CD8-positive, alpha-beta memory T cell (primary cell): ENCODE measurements at regions not wholly inside any gene's neighbourhood (a gene's known extent, or its start where the extent isn't known, plus 50 kb on each side); places are given as distances from the start of the nearest gene placed in this dataset.
A peak's percentile ranks its signal among the peaks of the same experiment; 100 is the strongest.
"Not testable (repeated sequence)": the region's sequence is repeated elsewhere in the genome, so short reads cannot be mapped to it uniquely, and the experiment has no call there.

ENCODE experiments used
- CTCF ChIA-PET: fragments of 350-600 bp; sonication (Branson Sonifier 250); formaldehyde crosslinking; loops from one replicate; lab custom pipeline; 2021; ENCODE audit warnings: antibody characterized with exemption; lab: Charles Lee
- POLR2A ChIA-PET: fragments of 350-600 bp; sonication (Branson Sonifier 250); formaldehyde crosslinking; loops from one replicate; lab custom pipeline; 2021; ENCODE audit warnings: antibody characterized with exemption; lab: Charles Lee
- DNase-seq, 5 donors: peaks; one replicate each; pipeline versions ENCODE4 v3.0.0 to v3.0.0-alpha.2; 2020 to 2022; ENCODE audit warnings: mixed read lengths in 1 of 5
- H3K27ac ChIP-seq: one replicate; pipeline ENCODE4 v1.7.0; 2013; ENCODE audit warnings: low read depth, mild to moderate bottlenecking, low read length, moderate library complexity
- H3K27me3 ChIP-seq: 2 replicates; pipeline ENCODE4 v1.7.0; 2013; ENCODE audit warnings: low read length, mild to moderate bottlenecking; ENCODE audit not compliant: insufficient read depth, poor library complexity, severe bottlenecking
- H3K36me3 ChIP-seq: 2 replicates; pipeline ENCODE4 v1.7.0; 2013; ENCODE audit warnings: mild to moderate bottlenecking, low read length, moderate library complexity; ENCODE audit not compliant: insufficient read depth
- H3K4me1 ChIP-seq: 2 replicates; pipeline ENCODE4 v1.7.0; 2013; ENCODE audit warnings: mild to moderate bottlenecking, low read length, moderate library complexity; ENCODE audit not compliant: insufficient read depth
- H3K4me3 ChIP-seq: 2 replicates; pipeline ENCODE4 v1.7.0; 2013; ENCODE audit warnings: mild to moderate bottlenecking, low read length
- H3K9me3 ChIP-seq: 2 replicates; pipeline ENCODE4 v1.7.0; 2013; ENCODE audit warnings: mild to moderate bottlenecking, low read length
- H3K27ac Mint-ChIP-seq, 8 donors: one replicate each; pipeline ENCODE4 v1.8.0; 2020 to 2021; ENCODE audit warnings: mixed read lengths in 8 of 8, mild to moderate bottlenecking in 6 of 8, inconsistent platforms in 3 of 8, moderate library complexity in 3 of 8
- H3K27me3 Mint-ChIP-seq, 2 donors: one replicate each; pipeline ENCODE4 v1.8.0; 2020 to 2021; ENCODE audit warnings: mixed read lengths in 2 of 2, mild to moderate bottlenecking in 1 of 2, moderate library complexity in 1 of 2
- H3K36me3 Mint-ChIP-seq, 3 donors: one replicate each; pipeline ENCODE4 v1.8.0; 2020 to 2021; ENCODE audit warnings: mixed read lengths in 3 of 3, inconsistent platforms in 1 of 3, mild to moderate bottlenecking in 1 of 3
- H3K4me1 Mint-ChIP-seq, 3 donors: one replicate each; pipeline ENCODE4 v1.8.0; 2020 to 2021; ENCODE audit warnings: mixed read lengths in 3 of 3, inconsistent platforms in 1 of 3, mild to moderate bottlenecking in 1 of 3
- H3K4me3 Mint-ChIP-seq, 7 donors: one replicate each; pipeline ENCODE4 v1.8.0; 2020 to 2021; ENCODE audit warnings: mixed read lengths in 7 of 7, mild to moderate bottlenecking in 6 of 7, moderate library complexity in 4 of 7, inconsistent platforms in 2 of 7
- H3K9me3 Mint-ChIP-seq, 5 donors: one replicate each; pipeline ENCODE4 v1.8.0; 2020 to 2022; ENCODE audit warnings: mixed read lengths in 5 of 5, mild to moderate bottlenecking in 3 of 5, moderate library complexity in 2 of 5, inconsistent platforms in 1 of 5

DNA sequence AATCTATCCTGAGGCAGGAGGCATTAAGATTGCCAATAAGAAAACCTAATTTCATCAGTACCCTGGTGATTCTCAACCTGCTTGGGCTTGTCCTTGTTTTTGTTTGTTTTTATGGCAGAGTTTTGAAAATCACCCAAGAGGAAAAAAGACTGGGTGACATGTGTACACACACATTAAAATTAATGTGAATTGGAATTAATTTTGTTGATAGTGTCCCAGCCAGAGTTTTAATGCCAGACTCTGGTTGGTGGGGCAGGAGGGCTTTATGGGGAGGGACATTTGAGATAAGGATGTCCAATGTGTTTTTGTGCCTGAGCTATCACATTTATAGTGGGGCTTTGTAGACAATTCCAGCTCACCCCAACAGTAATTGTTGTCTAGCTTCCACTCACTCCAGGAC, 184.6 kb downstream of the ID4 start:
- H3K36me3 Mint-ChIP-seq: peaks cover 0 to 1% (median 0%) of the 10 kb centered on the region in 3 donors

DNA sequence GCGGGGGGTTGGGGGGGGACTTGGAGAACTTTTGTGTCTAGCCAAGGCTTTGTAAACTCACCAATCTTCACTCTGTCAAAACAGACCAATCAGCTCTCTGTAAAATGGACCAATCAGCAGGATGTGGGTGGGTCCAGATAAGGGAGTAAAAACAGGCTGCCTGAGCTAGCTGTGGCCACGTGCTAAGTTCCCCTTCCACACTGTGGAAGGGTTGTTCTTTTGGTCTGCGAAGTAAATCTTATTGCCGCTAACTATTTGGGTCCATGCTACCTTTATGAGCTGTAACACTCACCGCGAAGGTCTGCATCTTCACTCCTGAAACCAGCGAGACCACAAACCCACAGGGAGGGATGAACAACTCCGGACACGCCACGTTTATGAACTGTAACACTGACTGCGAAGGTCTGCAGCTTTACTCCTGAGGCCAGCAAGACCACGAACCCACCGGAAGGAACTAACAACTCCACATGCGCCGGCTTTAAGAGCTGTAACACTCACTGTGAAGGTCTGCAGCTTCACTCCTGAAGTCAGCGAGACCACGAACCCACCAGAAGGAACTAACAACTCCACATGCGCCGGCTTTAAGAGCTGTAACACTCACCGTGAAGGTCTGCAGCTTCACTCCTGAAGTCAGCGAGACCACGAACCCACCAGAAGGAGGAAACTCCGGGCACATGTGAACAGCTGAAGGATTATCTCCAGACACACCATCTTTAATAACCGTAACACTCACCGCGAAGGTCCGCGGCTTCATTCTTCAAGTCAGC, 186.6 kb downstream of the ID4 start:
- H3K36me3 Mint-ChIP-seq, POLR2A ChIA-PET, H3K27ac ChIP-seq, CTCF ChIA-PET, H3K9me3 ChIP-seq, H3K9me3 Mint-ChIP-seq, H3K36me3 ChIP-seq, H3K27me3 ChIP-seq: not testable (repeated sequence)
- Histone ChIP-seq H3K4me3 (peak overlapping the region; percentile 45), H3K4me1 (peaks cover 10% of the 10 kb centered on the region)
- peak in 1 of 5 donors; percentile 25 for DNase-seq
- H3K27ac Mint-ChIP-seq: peak overlapping the region; percentile 0 to 90 (median 74)
- peaks cover 20 to 27% (median 25%) of the 10 kb centered on the region in 3 donors for H3K4me1 Mint-ChIP-seq
- H3K4me3 Mint-ChIP-seq: peak overlapping the region; percentile 54 to 90 (median 87)
- peaks cover 7 to 21% of the 10 kb centered on the region in 2 donors for H3K27me3 Mint-ChIP-seq

More for the DNA sequence above, 184.6 kb downstream of the ID4 start:
- Histone ChIP-seq H3K36me3 (no peaks in the 10 kb centered on the region), H3K4me3 (no peak overlapping the region), H3K27ac (no peak overlapping the region), H3K27me3 (no peaks in the 10 kb centered on the region), H3K9me3 (no peaks in the 10 kb centered on the region), H3K4me1 (peaks cover 10% of the 10 kb centered on the region)
- POLR2A ChIA-PET: no interaction called here
- no peak for DNase-seq
- H3K4me1 Mint-ChIP-seq: peaks cover 20 to 27% (median 25%) of the 10 kb centered on the region in 3 donors
- no peak overlapping the region for H3K27ac Mint-ChIP-seq
- H3K27me3 Mint-ChIP-seq: peaks cover 1 to 5% of the 10 kb centered on the region in 2 donors
- no peak overlapping the region for H3K4me3 Mint-ChIP-seq
- CTCF ChIA-PET: no interaction called here
- no peaks in the 10 kb centered on the region for H3K9me3 Mint-ChIP-seq

DNA sequence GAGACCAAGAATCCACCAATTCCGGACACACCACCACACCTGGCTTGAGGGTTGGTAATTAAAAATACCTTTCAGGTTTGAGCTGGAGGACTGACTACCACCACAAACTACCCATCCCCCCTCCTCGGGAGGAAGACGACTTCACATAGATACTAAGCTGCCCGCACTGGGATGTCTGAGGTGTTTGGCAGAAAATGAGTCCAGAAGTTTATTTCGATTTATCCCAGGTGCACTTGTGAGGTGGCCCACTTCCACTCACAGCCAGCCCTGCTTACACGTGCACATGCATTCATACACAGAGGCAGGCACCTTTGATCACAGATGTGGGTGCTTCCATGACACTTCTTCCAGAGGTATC, 187.1 kb downstream of the ID4 start:
- peaks cover 10% of the 10 kb centered on the region for H3K4me1 ChIP-seq
- peak overlapping the region in 7 of 8 donors; percentile 0 to 90 (median 83) for H3K27ac Mint-ChIP-seq
- H3K27me3 ChIP-seq: no peaks in the 10 kb centered on the region
- H3K4me1 Mint-ChIP-seq: peaks cover 20 to 27% (median 25%) of the 10 kb centered on the region in 3 donors
- H3K4me3 ChIP-seq: peak overlapping the region; percentile 45
- ChIA-PET POLR2A (no interaction called here), CTCF (no interaction called here)
- no peaks in the 10 kb centered on the region for H3K36me3 ChIP-seq
- H3K4me3 Mint-ChIP-seq: peak overlapping the region; percentile 54 to 90 (median 87)
- peak in 1 of 5 donors; percentile 1 for DNase-seq
- H3K9me3 Mint-ChIP-seq: no peaks in the 10 kb centered on the region
- no peaks in the 10 kb centered on the region for H3K36me3 Mint-ChIP-seq
- H3K27ac ChIP-seq: no peak overlapping the region
- no peaks in the 10 kb centered on the region for H3K9me3 ChIP-seq
- peaks cover 7 to 25% of the 10 kb centered on the region in 2 donors for H3K27me3 Mint-ChIP-seq

DNA sequence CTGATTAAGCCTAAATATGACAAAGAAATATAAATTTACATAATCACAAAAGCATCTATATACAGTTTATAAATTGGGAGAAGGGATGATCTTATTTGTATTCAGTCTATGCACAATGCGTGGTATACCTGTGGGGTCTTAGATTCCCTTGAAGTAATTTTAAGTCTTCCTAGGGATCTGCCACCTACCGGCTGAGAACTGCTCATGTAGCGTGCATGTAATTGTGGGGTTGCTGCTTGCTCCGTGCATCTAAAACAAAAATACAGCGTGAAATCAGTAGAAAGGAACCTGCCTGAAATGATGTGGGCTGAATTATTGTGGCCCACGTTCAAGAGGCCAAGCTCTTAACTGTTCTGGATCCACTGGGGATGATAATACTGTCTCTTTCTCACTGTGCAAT, 187.3 kb downstream of the MBOAT1 start:
- peaks cover 20 to 27% (median 25%) of the 10 kb centered on the region in 3 donors for H3K4me1 Mint-ChIP-seq
- no peaks in the 10 kb centered on the region for H3K36me3 Mint-ChIP-seq
- Histone ChIP-seq H3K4me1 (peaks cover 10% of the 10 kb centered on the region), H3K27me3 (no peaks in the 10 kb centered on the region), H3K9me3 (no peaks in the 10 kb centered on the region), H3K36me3 (no peaks in the 10 kb centered on the region), H3K4me3 (no peak overlapping the region), H3K27ac (no peak overlapping the region)
- DNase-seq: no peak
- CTCF ChIA-PET: no interaction called here
- peak overlapping the region in 2 of 8 donors; percentile 22 to 83 for H3K27ac Mint-ChIP-seq
- H3K4me3 Mint-ChIP-seq: peak overlapping the region in 6 of 7 donors; percentile 81 to 90 (median 88)
- POLR2A ChIA-PET: no interaction called here
- H3K9me3 Mint-ChIP-seq: no peaks in the 10 kb centered on the region
- H3K27me3 Mint-ChIP-seq: peaks cover 7 to 27% of the 10 kb centered on the region in 2 donors

DNA sequence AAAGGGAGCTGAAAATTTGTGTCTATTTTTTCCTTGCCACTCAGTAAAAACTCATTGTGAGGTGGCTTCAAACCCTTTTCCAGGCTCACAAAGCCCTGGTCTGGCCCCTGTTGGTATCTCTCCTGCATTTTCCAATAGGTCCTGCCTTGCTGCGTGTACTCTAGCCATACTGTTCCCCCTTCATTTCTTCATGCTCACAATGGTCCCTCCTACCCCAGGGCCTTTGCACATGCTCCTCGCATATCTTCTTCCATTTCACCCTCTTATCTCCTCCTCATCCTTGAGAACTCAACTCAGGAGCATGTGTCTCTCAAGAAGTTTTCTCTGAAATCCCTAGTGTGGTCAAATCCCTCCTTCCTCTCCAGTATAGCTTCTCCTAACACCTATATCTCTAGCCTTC, 186.6 kb downstream of the MBOAT1 start:
- no peaks in the 10 kb centered on the region for H3K27me3 ChIP-seq
- no peaks in the 10 kb centered on the region for H3K9me3 Mint-ChIP-seq
- peak overlapping the region in 1 of 8 donors; percentile 81 for H3K27ac Mint-ChIP-seq
- H3K36me3 ChIP-seq: no peaks in the 10 kb centered on the region
- ChIA-PET CTCF (no interaction called here), POLR2A (no interaction called here)
- H3K9me3 ChIP-seq: no peaks in the 10 kb centered on the region
- peaks cover 7 to 27% of the 10 kb centered on the region in 2 donors for H3K27me3 Mint-ChIP-seq
- no peak for DNase-seq
- no peaks in the 10 kb centered on the region for H3K36me3 Mint-ChIP-seq
- H3K27ac ChIP-seq: no peak overlapping the region
- H3K4me1 ChIP-seq: peaks cover 10% of the 10 kb centered on the region
- no peak overlapping the region for H3K4me3 ChIP-seq
- peak overlapping the region in 3 of 7 donors; percentile 20 to 42 (median 21) for H3K4me3 Mint-ChIP-seq
- H3K4me1 Mint-ChIP-seq: peaks cover 20 to 27% (median 25%) of the 10 kb centered on the region in 3 donors

DNA sequence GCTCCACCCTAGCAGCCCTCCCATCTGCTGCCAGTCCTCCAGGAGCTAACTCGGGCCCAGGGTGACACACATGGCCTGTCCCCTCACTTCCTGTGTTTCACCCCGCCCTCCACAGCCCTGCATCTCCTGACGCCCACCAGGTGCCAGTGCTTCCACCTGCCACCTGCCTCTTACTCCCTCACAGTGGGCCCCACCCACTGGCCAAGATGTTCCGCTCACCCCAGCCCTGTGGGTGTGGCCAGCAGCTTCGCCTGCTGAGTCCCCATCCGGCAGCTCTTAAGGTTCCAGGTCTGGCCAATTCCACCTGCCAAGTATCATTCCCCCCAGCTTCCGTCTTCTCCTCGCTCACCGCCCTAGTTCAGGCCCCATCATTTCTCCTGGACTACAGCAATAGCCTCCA, 184.1 kb downstream of the MBOAT1 start:
- Histone ChIP-seq H3K27me3 (no peaks in the 10 kb centered on the region), H3K36me3 (no peaks in the 10 kb centered on the region), H3K9me3 (no peaks in the 10 kb centered on the region), H3K27ac (no peak overlapping the region), H3K4me1 (peaks cover 10% of the 10 kb centered on the region), H3K4me3 (no peak overlapping the region)
- peaks cover 20 to 23% (median 20%) of the 10 kb centered on the region in 3 donors for H3K4me1 Mint-ChIP-seq
- ChIA-PET CTCF (no interaction called here), POLR2A (no interaction called here)
- peaks cover 0 to 4% (median 0%) of the 10 kb centered on the region in 3 donors for H3K36me3 Mint-ChIP-seq
- no peak overlapping the region for H3K27ac Mint-ChIP-seq
- H3K27me3 Mint-ChIP-seq: peaks cover 12 to 33% of the 10 kb centered on the region in 2 donors
- H3K9me3 Mint-ChIP-seq: no peaks in the 10 kb centered on the region
- no peak overlapping the region for H3K4me3 Mint-ChIP-seq
- DNase-seq: no peak

DNA sequence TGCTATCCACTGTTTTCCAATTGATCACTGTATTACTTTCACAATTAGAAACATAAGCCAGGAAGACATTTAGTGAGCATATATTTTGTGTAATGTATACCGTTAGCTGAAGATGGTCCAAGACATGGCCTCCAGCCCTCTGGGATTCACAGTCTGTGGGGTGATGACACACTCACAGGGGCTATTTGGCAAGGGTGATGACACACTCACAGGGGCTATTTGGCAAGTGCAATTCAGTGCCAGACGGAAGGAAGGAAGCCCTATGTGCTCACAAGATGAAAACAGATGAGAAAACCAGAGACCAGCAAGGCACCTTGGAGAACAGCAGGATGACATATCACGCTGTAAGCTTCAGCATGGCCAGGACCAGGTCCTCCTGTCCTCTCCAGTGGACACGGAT, 183.7 kb downstream of the MBOAT1 start:
- POLR2A ChIA-PET: no interaction called here
- Histone ChIP-seq H3K9me3 (no peaks in the 10 kb centered on the region), H3K36me3 (no peaks in the 10 kb centered on the region), H3K4me1 (peaks cover 10% of the 10 kb centered on the region), H3K27ac (no peak overlapping the region), H3K27me3 (no peaks in the 10 kb centered on the region), H3K4me3 (no peak overlapping the region)
- Mint-ChIP-seq H3K27me3 (peaks cover 12 to 33% of the 10 kb centered on the region in 2 donors), H3K36me3 (peaks cover 0 to 5% (median 0%) of the 10 kb centered on the region in 3 donors), H3K9me3 (no peaks in the 10 kb centered on the region), H3K4me1 (peaks cover 18 to 21% (median 18%) of the 10 kb centered on the region in 3 donors), H3K4me3 (no peak overlapping the region), H3K27ac (no peak overlapping the region)
- no peak for DNase-seq
- CTCF ChIA-PET: no interaction called here

DNA sequence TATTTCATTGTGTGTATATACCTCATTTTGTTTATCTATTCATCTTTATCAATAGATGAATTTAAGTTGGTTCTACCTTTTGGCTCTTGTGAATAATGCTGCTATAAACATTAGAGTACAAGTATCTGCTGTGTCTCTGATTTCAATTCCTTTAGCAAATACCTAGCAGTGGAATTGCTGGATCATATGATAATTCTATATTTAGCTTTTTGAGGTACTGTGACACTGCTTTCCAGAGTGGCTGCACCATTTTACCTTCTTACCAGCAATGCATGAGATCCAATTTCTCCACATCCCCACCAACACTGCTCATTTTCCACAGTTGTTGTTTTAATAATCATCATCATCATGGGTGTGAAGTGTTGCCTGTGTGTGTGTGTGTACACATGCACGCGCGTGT, 182.3 kb downstream of the MBOAT1 start:
- no peak for DNase-seq
- peaks cover 3 to 7% (median 4%) of the 10 kb centered on the region in 3 donors for H3K4me1 Mint-ChIP-seq
- CTCF ChIA-PET: no interaction called here

More for the DNA sequence above, 182.3 kb downstream of the MBOAT1 start:
- POLR2A ChIA-PET: no interaction called here
- Histone ChIP-seq H3K27me3 (no peaks in the 10 kb centered on the region), H3K9me3 (no peaks in the 10 kb centered on the region), H3K27ac (no peak overlapping the region), H3K36me3 (no peaks in the 10 kb centered on the region), H3K4me1 (peaks cover under 1% of the 10 kb centered on the region), H3K4me3 (no peak overlapping the region)
- H3K9me3 Mint-ChIP-seq: no peaks in the 10 kb centered on the region
- H3K36me3 Mint-ChIP-seq: peaks cover 0 to 5% (median 0%) of the 10 kb centered on the region in 3 donors
- peaks cover 12 to 42% of the 10 kb centered on the region in 2 donors for H3K27me3 Mint-ChIP-seq
- H3K27ac Mint-ChIP-seq: no peak overlapping the region
- H3K4me3 Mint-ChIP-seq: no peak overlapping the region
